Subcutaneous abdominal adipose tissue (tissue), 5 donors: ENCODE measurements at regions not wholly inside any gene's neighbourhood (a gene's known extent, or its start where the extent isn't known, plus 50 kb on each side); places are given as distances from the start of the nearest gene placed in this dataset.

ENCODE experiments used
- H3K27ac ChIP-seq: one replicate; pipeline ENCODE4 v1.7.0; 2013; ENCODE audit warnings: low read depth, mild to moderate bottlenecking, inconsistent platforms, low read length, moderate library complexity
- H3K27me3 ChIP-seq, 5 donors: one replicate each; pipeline ENCODE4 v1.7.0; 2013; ENCODE audit warnings: low read length in 5 of 5, inconsistent platforms in 1 of 5; ENCODE audit not compliant: control insufficient read depth in 5 of 5, insufficient read depth in 4 of 5
- H3K36me3 ChIP-seq, 5 donors: one replicate each; pipeline ENCODE4 v1.7.0; 2013; ENCODE audit warnings: low read length in 5 of 5; ENCODE audit not compliant: control insufficient read depth in 5 of 5, insufficient read depth in 5 of 5
- H3K4me1 ChIP-seq, 5 donors: one replicate each; pipeline ENCODE4 v1.7.0; 2013; ENCODE audit warnings: low read length in 5 of 5, mild to moderate bottlenecking in 3 of 5, moderate library complexity in 1 of 5; ENCODE audit not compliant: control insufficient read depth in 5 of 5, insufficient read depth in 5 of 5
- H3K4me3 ChIP-seq, 5 donors: one replicate each; pipeline ENCODE4 v1.7.0; 2013; ENCODE audit warnings: low read length in 5 of 5, low read depth in 1 of 5
- H3K9ac ChIP-seq, 5 donors: one replicate each; pipeline ENCODE4 v1.7.0; 2013; ENCODE audit warnings: low read length in 5 of 5, mild to moderate bottlenecking in 4 of 5, moderate library complexity in 3 of 5
- H3K9me3 ChIP-seq, 5 donors: one replicate each; pipeline ENCODE4 v1.7.0; 2013; ENCODE audit warnings: low read length in 5 of 5; ENCODE audit not compliant: control insufficient read depth in 5 of 5
- donor health status: healthy.
- donor health status: healthy.
- donor health status: healthy.
- donor health status: healthy.
- donor health status: healthy.

- Histone ChIP-seq H3K4me1 (no peaks in the 10 kb centered on the region), H3K27ac (no peak overlapping the region), H3K4me3 (no peak overlapping the region), H3K9me3 (no peaks in the 10 kb centered on the region), H3K36me3 (no peaks in the 10 kb centered on the region), H3K9ac (no peak overlapping the region), H3K27me3 (peaks cover 0 to 11% (median 0%) of the 10 kb centered on the region in 5 donors)
These were observed 109.5 kb upstream of the SSTR4 start for GRCh38 chr20:22925613-22925983.

GRCh38 chr20:22927537-22927936, 107.6 kb upstream of the SSTR4 start:
- peaks cover 0 to 5% (median 0%) of the 10 kb centered on the region in 5 donors for H3K27me3 ChIP-seq
- no peak overlapping the region for H3K27ac ChIP-seq
- H3K4me1 ChIP-seq, result no peaks in the 10 kb centered on the region

GRCh38 chr20:22928679-22929078, 106.4 kb upstream of the SSTR4 start:
- Histone ChIP-seq H3K36me3 (no peaks in the 10 kb centered on the region), H3K9me3 (no peaks in the 10 kb centered on the region), H3K27me3 (peaks cover 0 to 5% (median 0%) of the 10 kb centered on the region in 5 donors), H3K4me1 (no peaks in the 10 kb centered on the region), H3K9ac (no peak overlapping the region), H3K4me3 (no peak overlapping the region), H3K27ac (no peak overlapping the region)

More at GRCh38 chr20:22927537-22927936, 107.6 kb upstream of the SSTR4 start:
- H3K36me3 ChIP-seq, result no peaks in the 10 kb centered on the region
- no peaks in the 10 kb centered on the region for H3K9me3 ChIP-seq
- H3K4me3 ChIP-seq, result no peak overlapping the region
- H3K9ac ChIP-seq, result no peak overlapping the region

- Histone ChIP-seq H3K36me3 (no peaks in the 10 kb centered on the region), H3K27ac (no peak overlapping the region), H3K9ac (no peak overlapping the region), H3K27me3 (peaks cover 0 to 5% (median 0%) of the 10 kb centered on the region in 5 donors), H3K4me3 (no peak overlapping the region), H3K9me3 (no peaks in the 10 kb centered on the region), H3K4me1 (no peaks in the 10 kb centered on the region)
These were observed 105.5 kb upstream of the SSTR4 start for GRCh38 chr20:22929661-22930060.

DNA sequence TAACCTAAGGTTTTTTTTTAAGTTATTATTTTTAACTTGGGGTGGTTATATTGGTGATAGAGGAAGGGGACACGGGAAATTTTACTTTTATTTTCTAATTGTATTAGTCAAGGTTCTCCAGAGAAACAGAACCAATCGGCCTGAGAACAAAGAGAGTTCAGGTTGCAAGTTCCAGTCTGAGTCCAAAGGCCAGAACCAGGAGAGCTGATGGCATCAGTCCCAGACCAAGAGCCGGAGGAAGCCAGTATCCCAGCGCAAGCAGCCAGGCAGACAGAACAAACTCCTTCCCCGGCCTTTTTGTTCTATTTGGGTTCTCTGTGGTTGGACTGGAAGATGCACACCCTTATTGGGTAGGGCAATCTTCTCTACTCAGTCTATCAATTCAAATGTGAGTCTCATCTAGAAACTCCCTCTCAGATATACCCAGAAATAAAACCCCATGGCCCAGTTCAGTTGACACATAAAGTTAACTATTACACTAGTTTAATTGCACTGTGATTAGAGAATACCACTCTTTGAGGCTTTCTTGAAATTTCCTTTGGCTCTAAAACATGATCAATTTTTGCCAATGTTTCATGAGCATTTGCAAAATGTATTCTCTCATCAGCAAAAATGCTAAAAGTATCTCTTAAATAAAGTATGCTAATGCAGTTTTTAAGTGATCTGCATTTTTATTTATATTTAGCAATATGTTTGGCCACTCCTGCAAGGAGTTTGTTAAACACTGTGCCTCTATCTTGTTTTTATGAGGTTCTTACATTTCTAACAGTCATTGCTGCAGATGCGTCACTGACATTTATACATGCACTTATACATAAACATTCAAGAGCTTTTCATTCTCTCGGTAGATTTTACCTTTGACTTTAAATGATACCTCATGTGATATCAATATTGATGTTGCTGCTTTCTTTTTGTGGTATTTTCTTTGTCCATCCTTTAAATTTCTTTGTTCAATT, 103.2 kb upstream of the SSTR4 start:
- Histone ChIP-seq H3K36me3 (no peaks in the 10 kb centered on the region), H3K4me1 (no peaks in the 10 kb centered on the region), H3K9me3 (no peaks in the 10 kb centered on the region), H3K27ac (no peak overlapping the region), H3K9ac (no peak overlapping the region), H3K4me3 (no peak overlapping the region), H3K27me3 (peaks cover 0 to 5% (median 0%) of the 10 kb centered on the region in 5 donors)

DNA sequence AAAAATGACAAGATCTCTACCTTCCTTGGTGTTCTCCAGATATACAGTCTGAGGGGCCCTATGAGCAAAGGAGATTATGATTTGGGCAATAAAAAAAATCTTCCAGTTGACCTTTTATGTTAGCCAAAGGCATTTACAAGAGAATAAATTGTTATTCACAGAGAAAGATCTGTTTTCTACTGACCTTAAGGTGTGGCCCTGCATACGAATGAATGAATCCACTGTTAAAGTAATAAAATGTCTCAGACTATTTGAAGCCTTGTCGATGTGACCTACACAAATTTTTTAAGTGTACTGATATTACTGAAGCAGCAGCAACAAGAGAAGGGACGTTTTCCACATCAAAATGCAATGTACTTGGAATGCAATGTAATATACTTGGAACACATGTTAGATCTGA, 95.9 kb upstream of the SSTR4 start:
- no peak overlapping the region for H3K9ac ChIP-seq
- peaks cover 0 to 2% (median 0%) of the 10 kb centered on the region in 5 donors for H3K27me3 ChIP-seq
- no peaks in the 10 kb centered on the region for H3K36me3 ChIP-seq
- H3K4me3 ChIP-seq, result no peak overlapping the region
- H3K9me3 ChIP-seq, result no peaks in the 10 kb centered on the region
- H3K27ac ChIP-seq, result no peak overlapping the region
- H3K4me1 ChIP-seq, result no peaks in the 10 kb centered on the region

GRCh38 chr20:22940350-22940749, 94.8 kb upstream of the SSTR4 start:
- no peak overlapping the region for H3K4me3 ChIP-seq
- no peak overlapping the region for H3K9ac ChIP-seq
- no peak overlapping the region for H3K27ac ChIP-seq
- H3K27me3 ChIP-seq, result peaks cover 0 to 2% (median 0%) of the 10 kb centered on the region in 5 donors
- peaks cover 0 to 3% (median 0%) of the 10 kb centered on the region in 5 donors for H3K9me3 ChIP-seq
- no peaks in the 10 kb centered on the region for H3K4me1 ChIP-seq
- H3K36me3 ChIP-seq, result no peaks in the 10 kb centered on the region

DNA sequence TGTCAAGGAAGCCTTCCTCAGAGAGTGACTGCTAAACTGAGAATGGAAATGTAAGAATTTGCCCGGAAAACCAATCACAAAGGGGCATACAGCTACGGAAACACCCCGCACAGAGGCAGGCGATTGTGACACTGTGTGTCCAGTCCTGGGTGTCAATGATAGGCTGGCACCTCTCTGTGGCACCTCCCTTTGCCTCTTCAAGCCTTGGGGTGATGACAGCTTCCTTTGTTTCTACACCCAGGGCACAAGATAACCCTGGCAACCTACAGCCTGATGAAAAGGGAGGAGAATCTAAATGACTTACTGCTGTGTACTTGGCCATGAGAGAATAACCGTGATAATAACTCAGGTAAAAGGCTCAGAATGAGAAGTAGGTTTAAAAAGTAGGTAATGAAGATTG, 93.6 kb upstream of the SSTR4 start:
- no peak overlapping the region for H3K27ac ChIP-seq
- peaks cover 0 to 4% (median 0%) of the 10 kb centered on the region in 5 donors for H3K27me3 ChIP-seq
- H3K36me3 ChIP-seq, result no peaks in the 10 kb centered on the region
- no peak overlapping the region for H3K9ac ChIP-seq
- H3K4me1 ChIP-seq, result no peaks in the 10 kb centered on the region
- H3K4me3 ChIP-seq, result no peak overlapping the region
- H3K9me3 ChIP-seq, result peaks cover 0 to 3% (median 0%) of the 10 kb centered on the region in 5 donors

GRCh38 chr20:22942742-22943141, 92.4 kb upstream of the SSTR4 start:
- Histone ChIP-seq H3K9me3 (peaks cover 0 to 5% (median 2%) of the 10 kb centered on the region in 5 donors), H3K4me1 (no peaks in the 10 kb centered on the region), H3K9ac (no peak overlapping the region), H3K4me3 (no peak overlapping the region), H3K27me3 (peaks cover 0 to 4% (median 0%) of the 10 kb centered on the region in 5 donors), H3K27ac (no peak overlapping the region), H3K36me3 (no peaks in the 10 kb centered on the region)

- peaks cover 0 to 5% (median 2%) of the 10 kb centered on the region in 5 donors for H3K9me3 ChIP-seq
- H3K36me3 ChIP-seq, result no peaks in the 10 kb centered on the region
- H3K4me1 ChIP-seq, result no peaks in the 10 kb centered on the region
- H3K4me3 ChIP-seq, result no peak overlapping the region
- no peak overlapping the region for H3K27ac ChIP-seq
- H3K27me3 ChIP-seq, result peaks cover 0 to 4% (median 0%) of the 10 kb centered on the region in 5 donors
- no peak overlapping the region for H3K9ac ChIP-seq
These were observed 91.0 kb upstream of the SSTR4 start for GRCh38 chr20:22944062-22944461.
